Thyroid gland (tissue), 4 donors: ENCODE measurements at regions not wholly inside any gene's neighbourhood (a gene's known extent, or its start where the extent isn't known, plus 50 kb on each side); places are given as distances from the start of the nearest gene placed in this dataset.

Experiments used
- DNase-seq, 2 donors: peaks; one replicate each; pipeline ENCODE4 v3.0.0-alpha.2; 2019
- H3K27ac ChIP-seq, 3 donors: fragments of 200-600 bp; sonication (generic); 1 replicate in 2 of 3; 2 replicates in 1 of 3; pipeline ENCODE4 v1.5.1; 2016 to 2019; ENCODE audit warnings: mild to moderate bottlenecking in 1 of 3, moderate library complexity in 1 of 3
- H3K27me3 ChIP-seq: fragments of 200-600 bp; sonication (generic); one replicate; pipeline ENCODE4 v1.5.1; 2019
- H3K36me3 ChIP-seq, 2 donors: fragments of 200-600 bp; sonication (generic); one replicate each; pipeline ENCODE4 v1.5.1; 2016 to 2019
- H3K4me1 ChIP-seq, 2 donors: fragments of 200-600 bp; sonication (generic); one replicate each; pipeline ENCODE4 v1.5.1; 2017 to 2019
- H3K4me3 ChIP-seq, 3 donors: fragments of 200-600 bp; sonication (generic); replicated peaks in 1 of 3; 1 replicate in 2 of 3; 2 replicates in 1 of 3; pipeline ENCODE4 v1.5.1; 2016; ENCODE audit warnings: mild to moderate bottlenecking in 1 of 3
- H3K9me3 ChIP-seq: fragments of 200-600 bp; sonication (generic); one replicate; pipeline ENCODE4 v1.5.1; 2017
- CTCF ChIP-seq, 6 experiments: fragments of 200-600 bp in 3 of 6; fragments of 450-650 bp in 3 of 6; sonication (generic) in 3 of 6; IDR thresholded peaks; one replicate each; pipeline ENCODE4 v1.5.1; 2016 to 2019; ENCODE audit warnings: antibody characterized with exemption in 6 of 6, mild to moderate bottlenecking in 2 of 6, inconsistent platforms in 1 of 6, moderate library complexity in 1 of 6
- POLR2A ChIP-seq, 2 donors: fragments of 450-650 bp; IDR thresholded peaks; one replicate each; pipeline ENCODE4 v1.6.1; 2017; ENCODE audit warnings: antibody characterized with exemption in 2 of 2, mild to moderate bottlenecking in 2 of 2, moderate library complexity in 1 of 2
- WGBS, 2 donors: methylation state at CpG; one replicate each; pipeline ENCODE4 v1.1.5; 2017; 5-methylcytosine and 5-hydroxymethylcytosine counted together
- intact Hi-C: fragments of 100-400 bp; cut with DNase I; formaldehyde crosslinking; loops from one replicate; pipeline ENCODE4 v1.15.1; 2023

GRCh38 chr11:71125150-71125549 lies 127.2 kb downstream of the SHANK2 start:
- H3K4me3 ChIP-seq = no peak overlapping the region
- peak overlapping the region in 1 of 3 donors; percentile 33 for H3K27ac ChIP-seq
- TF ChIP-seq POLR2A (IDR thresholded peaks at IDR 0.05) = no peak
- TF ChIP-seq CTCF (IDR thresholded peaks at IDR 0.05) = no peak
- H3K4me1 ChIP-seq = peaks cover 9 to 12% of the 10 kb centered on the region in 2 donors
- intact Hi-C loops = no loop called here
- 67 to 69% methylated on average over 3 of the region's 3 CpGs for WGBS, 2 donors
- no peak for DNase-seq
- H3K36me3 ChIP-seq = no peaks in the 10 kb centered on the region
- H3K27me3 ChIP-seq = no peaks in the 10 kb centered on the region
- H3K9me3 ChIP-seq = no peaks in the 10 kb centered on the region

GRCh38 chr11:71124127-71124526 lies 128.2 kb downstream of the SHANK2 start:
- Histone ChIP-seq H3K4me1 (peaks cover 13 to 18% of the 10 kb centered on the region in 2 donors), H3K36me3 (no peaks in the 10 kb centered on the region), H3K9me3 (no peaks in the 10 kb centered on the region), H3K27me3 (no peaks in the 10 kb centered on the region), H3K27ac (no peak overlapping the region), H3K4me3 (no peak overlapping the region)
- no peak for DNase-seq
- intact Hi-C loops = no loop called here
- no peak for TF ChIP-seq CTCF (IDR thresholded peaks at IDR 0.05)
- no peak for TF ChIP-seq POLR2A (IDR thresholded peaks at IDR 0.05)
- WGBS, 2 donors = 84 to 86% methylated on average over 2 of the region's 2 CpGs

GRCh38 chr11:71120471-71120896 lies 131.9 kb downstream of the SHANK2 start:
- no peak overlapping the region for H3K4me3 ChIP-seq
- no peak for TF ChIP-seq POLR2A (IDR thresholded peaks at IDR 0.05)
- TF ChIP-seq CTCF (IDR thresholded peaks at IDR 0.05) = peak; percentile 14 to 83 (median 60)
- no peaks in the 10 kb centered on the region for H3K27me3 ChIP-seq
- peak; percentile 85 to 88 for DNase-seq
- 4 to 18% methylated on average over 4 to 5 of the region's 7 CpGs for WGBS, 2 donors
- H3K27ac ChIP-seq = peak overlapping the region; percentile 85 to 90 (median 88)
- peaks cover 13 to 24% of the 10 kb centered on the region in 2 donors for H3K4me1 ChIP-seq
- intact Hi-C loops = no loop called here
- no peaks in the 10 kb centered on the region for H3K36me3 ChIP-seq
- no peaks in the 10 kb centered on the region for H3K9me3 ChIP-seq

GRCh38 chr11:71119656-71120269 lies 132.6 kb downstream of the SHANK2 start:
- no peaks in the 10 kb centered on the region for H3K9me3 ChIP-seq

More at GRCh38 chr11:71119656-71120269, 132.6 kb downstream of the SHANK2 start:
- WGBS, 2 donors = 48 to 52% methylated on average over 9 of the region's 9 CpGs
- TF ChIP-seq POLR2A (IDR thresholded peaks at IDR 0.05) (no peak), CTCF (IDR thresholded peaks at IDR 0.05) (no peak)
- Histone ChIP-seq H3K27ac (peak overlapping the region; percentile 85 to 90 (median 88)), H3K4me1 (peaks cover 13 to 24% of the 10 kb centered on the region in 2 donors), H3K4me3 (no peak overlapping the region), H3K27me3 (no peaks in the 10 kb centered on the region), H3K36me3 (no peaks in the 10 kb centered on the region)
- DNase-seq = peak; percentile 42 to 47
- intact Hi-C loops = loop anchor here (10.0 kb wide), 1 partner anchor 225 kb away; no protein-coding TSS in a partner anchor
